HG02884 (cell line): ENCODE measurements at regions not wholly inside any gene's neighbourhood (a gene's known extent, or its start where the extent isn't known, plus 50 kb on each side); places are given as distances from the start of the nearest gene placed in this dataset.
"Not testable (repeated sequence)": the region's sequence is repeated elsewhere in the genome, so short reads cannot be mapped to it uniquely, and the experiment has no call there.

ENCODE experiments used
- ATAC-seq: cut with Tn5 transposase; IDR thresholded peaks from one replicate; pipeline ENCODE4 v1.9.1; 2021; ENCODE audit warnings: mild to moderate bottlenecking, moderate library complexity; ENCODE audit not compliant: unreplicated experiment

- ATAC-seq, result no peak
Measured at GRCh38 chr3:166560253-166560652, 723.0 kb upstream of the BCHE start.

- ATAC-seq, result no peak
Measured at GRCh38 chr3:166556955-166557354, 719.7 kb upstream of the BCHE start.

DNA sequence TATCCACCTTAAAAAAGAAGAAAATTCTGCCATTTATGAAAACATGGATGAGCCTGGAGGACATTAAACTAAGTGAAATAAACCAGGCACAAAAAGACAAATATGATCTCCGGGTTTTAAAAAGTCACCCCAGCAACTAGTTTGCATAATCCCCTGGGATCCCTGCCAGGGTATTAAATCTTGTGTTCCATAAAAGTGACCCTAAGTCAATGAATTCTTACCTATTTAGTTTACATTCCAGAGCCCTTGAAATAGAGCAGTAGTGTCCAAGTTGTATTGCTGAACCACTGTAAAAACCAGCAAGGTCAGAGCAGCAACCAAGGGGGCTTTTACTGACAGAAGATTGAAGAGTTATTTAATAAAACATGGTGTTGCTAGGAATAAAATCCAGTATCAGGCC is 716.8 kb upstream of the BCHE start:
- ATAC-seq, result no peak

DNA sequence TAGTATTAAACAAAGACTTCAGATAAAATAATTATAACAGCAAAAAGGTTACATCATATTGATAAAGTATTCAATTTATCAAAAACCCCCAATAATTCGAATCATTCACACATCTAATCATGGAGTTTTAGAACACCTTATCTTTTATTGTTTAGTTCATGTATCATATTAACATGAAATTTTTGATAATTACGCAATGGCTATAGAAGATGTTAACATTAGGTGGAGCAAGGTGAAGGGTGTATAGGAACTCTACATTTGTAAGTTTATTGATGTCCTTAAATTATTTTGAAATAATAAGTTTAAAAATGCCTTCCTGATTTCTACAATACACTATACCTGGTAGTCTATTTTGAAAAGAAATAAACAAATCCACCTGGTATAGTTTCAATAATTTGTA is 696.5 kb upstream of the BCHE start:
- no peak for ATAC-seq

DNA sequence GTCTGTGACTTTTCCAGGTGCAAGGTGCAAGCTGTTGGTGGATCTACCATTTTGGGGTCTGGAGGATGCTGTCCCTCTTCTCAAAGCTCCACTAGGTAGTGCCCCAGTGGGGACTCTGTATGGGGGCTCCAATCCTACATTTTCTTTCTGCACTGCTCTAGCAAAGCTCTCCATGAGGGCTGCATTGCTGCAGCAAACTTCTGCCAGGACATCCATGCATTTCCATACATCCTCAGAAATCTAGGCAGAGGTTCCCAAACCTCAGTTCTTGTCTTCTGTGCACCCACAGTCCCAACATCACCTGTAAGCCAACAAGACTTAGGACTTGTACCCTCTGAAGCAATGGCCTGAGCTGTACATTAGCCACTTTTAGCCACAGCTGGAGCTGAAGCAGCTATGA is 694.5 kb upstream of the BCHE start:
- no peak for ATAC-seq

- ATAC-seq, result no peak
Measured at GRCh38 chr3:166527325-166527724, 690.1 kb upstream of the BCHE start.

- no peak for ATAC-seq
Measured at GRCh38 chr3:166526881-166527280, 689.7 kb upstream of the BCHE start.

DNA sequence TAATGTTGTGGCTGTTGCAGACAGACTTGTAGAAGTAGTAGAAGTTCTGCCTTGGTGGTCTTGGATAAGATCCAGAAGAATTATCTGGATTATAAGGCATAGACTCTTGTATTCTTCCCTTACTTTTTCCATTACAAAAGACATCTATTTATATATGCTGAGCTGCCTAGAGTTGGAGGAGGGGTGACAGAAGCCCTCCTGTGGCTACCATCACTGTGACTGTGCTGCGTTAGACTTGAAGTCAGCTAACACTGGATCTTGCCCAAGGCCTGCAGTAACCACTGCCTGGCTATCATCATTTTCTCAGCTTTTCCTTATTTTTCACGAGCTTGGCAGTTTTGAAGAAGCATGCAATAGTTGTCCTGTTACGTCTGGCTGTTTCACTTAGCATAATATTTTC is 684.8 kb upstream of the BCHE start:
- no peak for ATAC-seq

GRCh38 chr3:166519443-166519842 is 682.2 kb upstream of the BCHE start:
- ATAC-seq, result no peak

DNA sequence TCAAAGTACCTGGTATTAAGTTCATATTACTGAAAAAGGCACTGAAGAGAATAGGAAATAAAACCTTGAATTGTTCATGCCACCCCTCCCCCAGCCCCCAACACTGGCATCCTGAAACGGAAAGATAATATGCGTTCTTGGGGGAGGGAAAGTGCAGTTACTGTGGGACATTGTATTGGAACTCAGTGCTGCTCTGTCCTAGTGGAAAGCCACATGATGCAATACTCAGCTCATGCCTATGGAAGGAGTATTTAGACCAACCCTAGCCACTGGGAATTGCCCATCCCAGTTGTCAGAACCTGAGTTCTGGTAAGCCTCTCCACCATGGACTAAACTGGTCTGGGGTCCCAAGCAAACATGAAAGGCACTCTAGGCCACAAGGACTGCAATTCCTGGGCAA is 680.8 kb upstream of the BCHE start:
- ATAC-seq, result no peak

DNA sequence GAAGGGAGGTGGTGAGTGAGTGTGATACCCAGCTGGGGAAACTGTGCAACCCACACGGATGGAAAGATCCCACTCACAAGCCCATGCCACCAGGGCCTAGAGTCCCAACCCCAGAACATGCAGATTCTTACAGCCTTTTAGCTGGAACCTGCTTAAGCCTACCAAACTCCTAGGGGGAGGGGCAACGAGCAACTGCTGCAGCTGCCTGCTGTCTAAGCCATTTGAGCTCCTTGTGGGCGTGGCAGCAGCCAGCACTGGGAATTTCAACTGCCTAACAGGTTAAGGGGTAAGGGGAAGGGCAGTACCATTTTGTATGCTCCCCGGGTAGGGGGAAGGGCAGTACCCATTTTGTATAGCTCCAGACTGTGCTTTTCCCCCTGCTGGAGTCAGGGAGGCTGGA is 673.2 kb upstream of the BCHE start:
- no peak for ATAC-seq

GRCh38 chr3:166500420-166500819 is 663.2 kb upstream of the BCHE start:
- ATAC-seq, result not testable (repeated sequence)

DNA sequence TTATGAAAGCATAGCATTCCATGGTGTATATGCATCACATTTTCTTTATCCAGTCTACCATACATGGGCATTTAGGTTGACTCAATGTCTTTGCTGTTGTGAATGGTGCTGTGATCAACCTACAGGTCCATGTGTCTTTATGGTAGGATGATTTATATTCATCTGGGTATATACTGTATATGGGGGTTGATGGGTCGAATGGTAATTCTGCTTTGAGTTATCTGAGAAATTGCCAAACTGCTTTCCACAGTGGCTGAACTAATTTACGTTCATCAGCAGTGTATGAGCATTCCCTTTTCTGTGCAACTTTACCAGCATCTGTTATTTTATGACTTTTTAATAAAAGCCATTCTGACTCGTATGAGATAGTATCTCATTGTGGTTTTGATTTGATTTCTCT is 662.4 kb upstream of the BCHE start:
- ATAC-seq, result no peak

- ATAC-seq, result no peak
Measured at GRCh38 chr3:166498446-166498845, 661.2 kb upstream of the BCHE start.

- no peak for ATAC-seq
Measured at GRCh38 chr3:166489826-166490225, 652.6 kb upstream of the BCHE start.

DNA sequence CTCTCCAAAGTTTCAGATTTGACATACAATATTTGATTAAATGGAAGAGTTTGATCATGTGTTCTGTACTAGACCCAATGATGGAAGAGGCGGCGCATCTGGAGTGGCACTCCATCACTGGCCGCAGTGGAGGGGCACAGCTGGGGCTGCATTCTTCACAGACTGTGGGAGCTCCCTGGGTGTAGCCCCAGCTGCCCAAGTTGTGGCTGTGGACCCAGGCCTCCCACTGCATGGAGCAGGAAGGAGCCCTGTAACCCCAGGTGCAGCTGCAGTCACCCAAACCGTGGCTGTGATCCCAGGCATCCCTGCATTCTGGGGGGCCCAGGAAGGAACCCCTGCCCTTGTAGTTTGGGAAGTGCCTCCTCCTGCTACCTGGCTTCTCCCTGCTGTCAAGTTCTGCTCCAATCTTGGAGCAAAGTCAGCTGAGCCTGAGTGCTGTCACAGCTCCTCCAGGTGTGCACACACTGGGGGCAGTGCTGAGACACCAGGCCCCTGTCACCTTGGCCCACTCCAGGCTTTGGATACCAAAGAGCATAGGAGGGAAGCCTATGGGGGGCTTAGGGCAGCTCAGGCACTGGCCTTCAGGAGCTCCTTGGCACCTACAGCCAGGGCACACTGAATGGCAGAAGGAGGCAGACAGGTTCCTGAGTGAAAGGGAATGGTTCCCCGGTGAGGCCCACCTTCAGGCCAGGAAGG is 651.9 kb upstream of the BCHE start:
- no peak for ATAC-seq

- ATAC-seq, result no peak
Measured at GRCh38 chr3:166484470-166484869, 647.2 kb upstream of the BCHE start.

DNA sequence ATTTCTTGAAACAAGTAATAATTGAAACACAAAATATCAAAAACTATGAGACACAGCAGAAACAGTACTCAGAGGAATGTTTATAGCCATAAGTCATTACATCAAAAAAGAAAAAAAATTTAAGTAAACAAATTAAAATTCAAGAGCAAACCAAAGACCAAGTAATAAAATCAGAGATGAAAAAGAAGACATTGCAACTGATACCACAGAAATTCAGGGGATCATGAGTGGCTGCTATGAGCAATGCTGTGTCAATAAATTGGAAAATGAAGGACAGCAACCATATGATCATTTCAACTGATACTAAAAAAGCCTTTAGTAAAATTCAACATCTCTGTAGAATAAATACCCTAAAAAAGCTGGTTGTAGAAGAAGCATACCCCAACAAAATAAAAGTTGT is 644.1 kb upstream of the BCHE start:
- no peak for ATAC-seq

- no peak for ATAC-seq
Measured at GRCh38 chr3:166478356-166478755, 641.1 kb upstream of the BCHE start.

GRCh38 chr3:166473501-166473900 is 636.3 kb upstream of the BCHE start:
- no peak for ATAC-seq

DNA sequence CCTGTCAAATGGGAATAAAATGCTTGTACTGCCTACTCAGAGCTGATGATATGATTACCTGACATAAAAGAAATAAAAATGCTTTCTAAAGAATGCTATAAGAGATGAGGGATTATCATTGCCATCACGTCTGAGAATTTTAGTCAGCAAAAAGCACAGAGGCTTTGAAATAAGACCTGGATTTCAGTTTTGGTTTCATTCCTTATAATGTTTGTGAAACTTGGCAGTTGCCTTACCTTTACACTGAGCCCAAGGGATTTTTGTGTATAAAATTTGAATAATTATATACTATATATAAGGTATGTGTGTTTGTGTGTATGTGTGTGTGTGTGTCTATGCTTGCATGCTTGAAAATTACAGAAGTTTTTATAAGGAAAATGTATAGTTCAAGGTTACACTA is 634.8 kb upstream of the BCHE start:
- no peak for ATAC-seq

DNA sequence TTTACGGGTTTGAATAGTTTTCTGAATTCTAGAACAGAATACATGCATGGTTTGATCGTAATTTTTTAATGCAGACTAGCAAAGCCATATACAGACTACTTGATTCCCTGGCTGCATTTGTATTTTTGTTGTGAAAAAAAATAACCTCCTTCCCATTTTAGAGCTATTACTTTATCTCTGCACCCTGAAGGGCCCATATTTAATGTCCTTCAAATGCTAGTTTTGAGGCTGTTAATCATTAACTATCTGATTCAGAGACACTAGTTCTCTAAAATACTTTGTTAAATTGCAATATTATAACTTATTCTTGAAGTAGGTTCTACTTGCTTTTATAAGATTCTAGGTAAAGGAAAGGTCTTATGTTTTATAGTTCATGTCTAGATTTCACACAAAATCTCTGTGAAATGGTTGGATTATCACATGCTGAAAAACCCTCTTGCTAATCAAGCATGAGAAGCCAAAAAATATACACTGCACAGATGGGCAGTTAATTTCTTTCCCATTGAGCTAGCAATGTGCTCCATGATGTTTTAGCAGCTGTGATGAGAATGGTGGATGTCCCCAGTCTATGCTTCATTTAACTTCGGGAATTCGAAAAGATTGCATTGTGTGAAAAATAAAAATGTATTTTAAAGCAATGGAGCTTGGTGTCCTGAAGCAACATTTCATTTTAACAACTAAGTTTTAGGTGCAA is 634.0 kb upstream of the BCHE start:
- ATAC-seq, result no peak
